HG03432 (cell line): ENCODE measurements at regions not wholly inside any gene's neighbourhood (a gene's known extent, or its start where the extent isn't known, plus 50 kb on each side); places are given as distances from the start of the nearest gene placed in this dataset.

ENCODE experiments used
- ATAC-seq: cut with Tn5 transposase; IDR thresholded peaks from one replicate; pipeline ENCODE4 v1.9.1; 2021; ENCODE audit warnings: mild to moderate bottlenecking, moderate library complexity; ENCODE audit not compliant: unreplicated experiment

GRCh38 chr6:138607478-138608433 is 108.5 kb upstream of the NHSL1 start:
- ATAC-seq: no peak

GRCh38 chr6:138608896-138609295 is 109.6 kb upstream of the NHSL1 start:
- ATAC-seq: no peak

- no peak for ATAC-seq
These were observed 110.6 kb upstream of the NHSL1 start for GRCh38 chr6:138609801-138610430.

- no peak for ATAC-seq
These were observed 111.5 kb upstream of the NHSL1 start for GRCh38 chr6:138610816-138611215.

- no peak for ATAC-seq
These were observed 114.9 kb upstream of the NHSL1 start for GRCh38 chr6:138614151-138614550.

GRCh38 chr6:138618168-138618567 is 118.9 kb upstream of the NHSL1 start:
- ATAC-seq: no peak

GRCh38 chr6:138620630-138621029 is 121.3 kb upstream of the NHSL1 start:
- no peak for ATAC-seq

- ATAC-seq: no peak
These were observed 123.7 kb upstream of the NHSL1 start for GRCh38 chr6:138622967-138623366.

- ATAC-seq: no peak
These were observed 132.3 kb upstream of the NHSL1 start for GRCh38 chr6:138631566-138631965.

- no peak for ATAC-seq
These were observed 135.7 kb upstream of the CCDC28A start for GRCh38 chr6:138637822-138638221.

GRCh38 chr6:138638604-138639003 is 135.0 kb upstream of the CCDC28A start:
- no peak for ATAC-seq

- peak; percentile 58 for ATAC-seq
These were observed 133.5 kb upstream of the CCDC28A start for GRCh38 chr6:138640028-138640427.

GRCh38 chr6:138643210-138643609 is 130.4 kb upstream of the CCDC28A start:
- no peak for ATAC-seq

GRCh38 chr6:138645976-138646640 is 127.5 kb upstream of the CCDC28A start:
- no peak for ATAC-seq

- no peak for ATAC-seq
These were observed 126.6 kb upstream of the CCDC28A start for GRCh38 chr6:138647006-138647405.

GRCh38 chr6:138648127-138648526 is 125.4 kb upstream of the CCDC28A start:
- ATAC-seq: no peak

- no peak for ATAC-seq
These were observed 122.1 kb upstream of the CCDC28A start for GRCh38 chr6:138651491-138651890.

- no peak for ATAC-seq
These were observed 120.7 kb upstream of the CCDC28A start for GRCh38 chr6:138652824-138653223.

- no peak for ATAC-seq
These were observed 120.1 kb upstream of the CCDC28A start for GRCh38 chr6:138653435-138653834.

- ATAC-seq: peak; percentile 100
These were observed 118.6 kb upstream of the CCDC28A start for GRCh38 chr6:138654715-138655634.

- no peak for ATAC-seq
These were observed 117.7 kb upstream of the CCDC28A start for GRCh38 chr6:138655828-138656227.
